ENCODE measurements at regions not wholly inside any gene's neighbourhood (a gene's known extent, or its start where the extent isn't known, plus 50 kb on each side); places are given as distances from the start of the nearest gene placed in this dataset.

GRCh38 chr3:69565316-69565715 lies 173.9 kb upstream of the MITF start:
- no peak for TF ChIP-seq SIN3A (IDR thresholded peaks at IDR 0.05; ENCODE audit: borderline replicate concordance, low read depth, low read length)
- TF ChIP-seq CTCF (IDR thresholded peaks at IDR 0.05): no peak
- TF ChIP-seq, protein P1, sequence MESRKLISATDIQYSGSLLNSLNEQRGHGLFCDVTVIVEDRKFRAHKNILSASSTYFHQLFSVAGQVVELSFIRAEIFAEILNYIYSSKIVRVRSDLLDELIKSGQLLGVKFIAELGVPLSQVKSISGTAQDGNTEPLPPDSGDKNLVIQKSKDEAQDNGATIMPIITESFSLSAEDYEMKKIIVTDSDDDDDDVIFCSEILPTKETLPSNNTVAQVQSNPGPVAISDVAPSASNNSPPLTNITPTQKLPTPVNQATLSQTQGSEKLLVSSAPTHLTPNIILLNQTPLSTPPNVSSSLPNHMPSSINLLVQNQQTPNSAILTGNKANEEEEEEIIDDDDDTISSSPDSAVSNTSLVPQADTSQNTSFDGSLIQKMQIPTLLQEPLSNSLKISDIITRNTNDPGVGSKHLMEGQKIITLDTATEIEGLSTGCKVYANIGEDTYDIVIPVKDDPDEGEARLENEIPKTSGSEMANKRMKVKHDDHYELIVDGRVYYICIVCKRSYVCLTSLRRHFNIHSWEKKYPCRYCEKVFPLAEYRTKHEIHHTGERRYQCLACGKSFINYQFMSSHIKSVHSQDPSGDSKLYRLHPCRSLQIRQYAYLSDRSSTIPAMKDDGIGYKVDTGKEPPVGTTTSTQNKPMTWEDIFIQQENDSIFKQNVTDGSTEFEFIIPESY (IDR thresholded peaks at IDR 0.05; ENCODE audit: borderline replicate concordance, low read depth): no peak
- no peak for TF ChIP-seq EP300 (IDR thresholded peaks at IDR 0.05; ENCODE audit: borderline replicate concordance in 1 of 2, low read depth in 1 of 2, low read length in 1 of 2)
- no peak for TF ChIP-seq GABPA (IDR thresholded peaks at IDR 0.05; ENCODE audit: low read depth)
- TF ChIP-seq POLR2AphosphoS5 (IDR thresholded peaks at IDR 0.05; ENCODE audit: low read depth, low read length): no peak
- no peak for TF ChIP-seq YY1 (IDR thresholded peaks at IDR 0.05; ENCODE audit: low read depth)
- TF ChIP-seq CHD2 (IDR thresholded peaks at IDR 0.05; ENCODE audit: low read length, partially characterized antibody): no peak
- TF ChIP-seq RFX5 (IDR thresholded peaks at IDR 0.05; ENCODE audit: low read length): no peak
- TF ChIP-seq JUND (IDR thresholded peaks at IDR 0.05): no peak
- no peak for TF ChIP-seq ELF1 (IDR thresholded peaks at IDR 0.05)
- TF ChIP-seq MAX (IDR thresholded peaks at IDR 0.05; ENCODE audit: low read depth): no peak
- TF ChIP-seq, protein P2, sequence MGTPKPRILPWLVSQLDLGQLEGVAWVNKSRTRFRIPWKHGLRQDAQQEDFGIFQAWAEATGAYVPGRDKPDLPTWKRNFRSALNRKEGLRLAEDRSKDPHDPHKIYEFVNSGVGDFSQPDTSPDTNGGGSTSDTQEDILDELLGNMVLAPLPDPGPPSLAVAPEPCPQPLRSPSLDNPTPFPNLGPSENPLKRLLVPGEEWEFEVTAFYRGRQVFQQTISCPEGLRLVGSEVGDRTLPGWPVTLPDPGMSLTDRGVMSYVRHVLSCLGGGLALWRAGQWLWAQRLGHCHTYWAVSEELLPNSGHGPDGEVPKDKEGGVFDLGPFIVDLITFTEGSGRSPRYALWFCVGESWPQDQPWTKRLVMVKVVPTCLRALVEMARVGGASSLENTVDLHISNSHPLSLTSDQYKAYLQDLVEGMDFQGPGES (IDR thresholded peaks at IDR 0.05; ENCODE audit: low read depth, low read length): no peak

Data from SK-N-SH (cell line).